ENCODE measurements at regions not wholly inside any gene's neighbourhood (a gene's known extent, or its start where the extent isn't known, plus 50 kb on each side); places are given as distances from the start of the nearest gene placed in this dataset.

GRCh38 chr14:98415766-98416165 is 856.2 kb downstream of the BCL11B start:
- TF ChIP-seq, protein P1, sequence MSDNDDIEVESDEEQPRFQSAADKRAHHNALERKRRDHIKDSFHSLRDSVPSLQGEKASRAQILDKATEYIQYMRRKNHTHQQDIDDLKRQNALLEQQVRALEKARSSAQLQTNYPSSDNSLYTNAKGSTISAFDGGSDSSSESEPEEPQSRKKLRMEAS (IDR thresholded peaks at IDR 0.05; ENCODE audit: low read depth) = no peak
- TF ChIP-seq FOXJ3 (CRISPR knock-in tag; IDR thresholded peaks at IDR 0.05) = no peak
- TF ChIP-seq NRF1 (IDR thresholded peaks at IDR 0.05; ENCODE audit: low read depth, low read length) = no peak
- TF ChIP-seq USF2 (IDR thresholded peaks at IDR 0.05; ENCODE audit: borderline replicate concordance, low read depth, low read length) = no peak
- no peak for TF ChIP-seq TCF12 (IDR thresholded peaks at IDR 0.05)
- no peak for TF ChIP-seq FOXM1 (IDR thresholded peaks at IDR 0.05; ENCODE audit: low read depth)
- TF ChIP-seq RFX5 (IDR thresholded peaks at IDR 0.05; ENCODE audit: low read length) = no peak
- no peak for TF ChIP-seq MEF2A (IDR thresholded peaks at IDR 0.05; ENCODE audit: borderline replicate concordance, low read depth)
- TF ChIP-seq GABPA (IDR thresholded peaks at IDR 0.05; ENCODE audit: low read depth) = no peak
- no peak for TF ChIP-seq EP300 (IDR thresholded peaks at IDR 0.05; ENCODE audit: borderline replicate concordance in 1 of 2, low read depth in 1 of 2, low read length in 1 of 2)
- TF ChIP-seq POLR2AphosphoS5 (IDR thresholded peaks at IDR 0.05; ENCODE audit: low read depth, low read length) = no peak
- TF ChIP-seq SMC3 (IDR thresholded peaks at IDR 0.05; ENCODE audit: low read depth, low read length) = no peak
- no peak for TF ChIP-seq SIN3A (IDR thresholded peaks at IDR 0.05; ENCODE audit: borderline replicate concordance, low read depth, low read length)
- no peak for TF ChIP-seq NFIC (IDR thresholded peaks at IDR 0.05; ENCODE audit: borderline replicate concordance)
- TF ChIP-seq IRF3 (IDR thresholded peaks at IDR 0.05; ENCODE audit: low read depth, low read length) = no peak
- TF ChIP-seq EZH2phosphoT487 (IDR thresholded peaks at IDR 0.05; ENCODE audit: borderline replicate concordance, low read depth) = no peak
- no peak for TF ChIP-seq CHD2 (IDR thresholded peaks at IDR 0.05; ENCODE audit: low read length, partially characterized antibody)
- TF ChIP-seq FOSL2 (IDR thresholded peaks at IDR 0.05; ENCODE audit: borderline replicate concordance, low read depth) = no peak
- TF ChIP-seq GATA2 (CRISPR knock-in tag; IDR thresholded peaks at IDR 0.05) = no peak
- TF ChIP-seq ZBTB33 (IDR thresholded peaks at IDR 0.05; ENCODE audit: borderline replicate concordance, low read depth) = no peak
- H3K9me3 ChIP-seq = no peaks in the 10 kb centered on the region
- DNase-seq = no peak
- H3K9me2 ChIP-seq = no peaks in the 10 kb centered on the region
- H2AFZ ChIP-seq (ENCODE audit: low read depth) = no peak overlapping the region
- H3K79me2 ChIP-seq (ENCODE audit: insufficient read depth) = no peaks in the 10 kb centered on the region
- no peaks in the 10 kb centered on the region for H4K20me1 ChIP-seq (ENCODE audit: insufficient read depth)
- H3K4me2 ChIP-seq = no peak overlapping the region
- no peak overlapping the region for H3K27ac ChIP-seq (ENCODE audit: low read depth in 2 of 2, low read length in 1 of 2)
- no peaks in the 10 kb centered on the region for H3F3A ChIP-seq (replicated peaks; ENCODE audit: insufficient read depth)
- no peak overlapping the region for H3K4me3 ChIP-seq (ENCODE audit: low read depth in 2 of 2, low read length in 1 of 2)
- H3K9ac ChIP-seq = no peak overlapping the region
- H3K27me3 ChIP-seq (ENCODE audit: insufficient read depth) = no peaks in the 10 kb centered on the region
- H3K36me3 ChIP-seq (replicated peaks in 1 of 2; ENCODE audit: control insufficient read depth in 1 of 2, insufficient read depth in 2 of 2, low read length in 1 of 2) = no peaks in the 10 kb centered on the region
- 2% methylated on average over 6 of the region's 6 CpGs for WGBS (ENCODE audit: low lambda C conversion rate)
- CTCF ChIA-PET = no interaction called here
- H3K4me1 ChIP-seq (ENCODE audit: control insufficient read depth in 1 of 2, insufficient read depth in 2 of 2, low read depth in 1 of 2, low read length in 1 of 2) = no peaks in the 10 kb centered on the region
- POLR2A ChIA-PET = no interaction called here

Data from SK-N-SH (cell line).